HG02870 (cell line): ENCODE measurements at regions not wholly inside any gene's neighbourhood (a gene's known extent, or its start where the extent isn't known, plus 50 kb on each side); places are given as distances from the start of the nearest gene placed in this dataset.

Source experiments
- ATAC-seq: cut with Tn5 transposase; IDR thresholded peaks from one replicate; pipeline ENCODE4 v1.9.1; 2021; ENCODE audit warnings: mild to moderate bottlenecking, moderate library complexity; ENCODE audit not compliant: unreplicated experiment

DNA sequence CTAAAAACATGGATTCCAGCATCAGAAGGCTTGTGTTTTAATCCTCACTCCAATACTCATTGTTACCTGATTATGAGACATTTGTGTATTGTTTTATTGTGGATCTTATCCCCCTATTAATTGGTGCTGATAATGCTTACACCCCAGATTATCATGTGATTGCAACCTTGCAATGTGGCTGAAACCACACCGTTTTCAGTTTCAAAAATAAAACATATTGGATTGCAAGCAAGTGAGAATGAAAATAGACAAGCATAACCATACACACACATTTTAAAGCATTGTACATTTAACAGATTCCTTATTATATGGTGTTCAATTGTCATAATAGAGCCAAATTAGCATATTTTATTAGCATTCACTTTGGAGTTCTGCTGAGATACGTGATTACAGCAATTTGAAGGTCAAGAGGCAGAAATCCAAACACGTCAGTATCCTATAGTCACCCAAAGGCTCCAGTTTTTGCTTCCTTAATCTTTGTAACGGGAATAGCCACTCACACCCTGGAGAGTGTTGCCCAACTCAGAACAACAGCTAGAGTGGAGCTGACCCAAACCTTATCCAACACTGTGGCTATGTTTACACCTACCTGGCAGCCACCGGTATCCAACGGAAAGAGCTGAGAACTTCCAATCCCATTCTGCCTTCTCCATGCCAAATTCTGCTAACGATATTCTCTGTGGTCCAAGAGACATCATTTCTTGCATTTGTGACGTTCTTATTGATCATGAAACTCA, 317.1 kb upstream of the KLF6 start:
- ATAC-seq: no peak

DNA sequence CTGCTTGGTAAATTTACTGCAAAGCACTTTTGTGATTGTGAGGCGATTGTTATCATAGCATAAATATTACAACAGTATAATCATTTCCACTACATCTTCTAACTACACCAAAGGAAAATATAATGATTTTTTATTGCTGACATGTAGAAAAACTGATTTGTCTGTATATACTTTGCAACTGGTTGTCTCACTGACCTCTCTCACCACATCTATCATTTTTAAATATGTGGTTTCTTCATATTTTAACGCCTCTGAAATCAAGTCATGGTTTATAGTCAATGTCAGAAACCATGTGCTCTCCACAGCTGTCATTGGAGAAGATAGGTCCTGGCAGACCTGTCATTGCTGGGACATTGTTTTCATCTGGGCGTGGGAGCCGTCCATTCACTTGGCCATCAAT, 315.4 kb upstream of the KLF6 start:
- no peak for ATAC-seq

DNA sequence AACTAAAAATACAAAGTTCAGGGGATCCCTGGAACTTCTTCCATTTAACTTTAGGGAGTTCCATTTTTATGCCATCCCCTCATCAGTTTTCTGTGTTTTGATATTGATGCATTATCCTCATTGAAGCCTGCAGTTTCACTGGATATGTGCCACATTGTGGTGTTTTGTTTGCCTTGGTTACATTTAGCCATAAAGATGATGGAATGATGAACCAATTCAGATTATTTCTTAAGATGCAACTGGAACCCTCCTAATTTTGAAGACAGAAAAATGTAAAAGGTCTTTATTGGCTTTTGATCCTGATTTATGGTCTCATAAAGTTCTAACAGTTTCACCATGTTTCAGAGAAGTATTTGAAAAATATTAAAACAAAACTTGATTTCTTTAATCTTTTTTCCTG, 314.2 kb upstream of the KLF6 start:
- ATAC-seq: no peak

DNA sequence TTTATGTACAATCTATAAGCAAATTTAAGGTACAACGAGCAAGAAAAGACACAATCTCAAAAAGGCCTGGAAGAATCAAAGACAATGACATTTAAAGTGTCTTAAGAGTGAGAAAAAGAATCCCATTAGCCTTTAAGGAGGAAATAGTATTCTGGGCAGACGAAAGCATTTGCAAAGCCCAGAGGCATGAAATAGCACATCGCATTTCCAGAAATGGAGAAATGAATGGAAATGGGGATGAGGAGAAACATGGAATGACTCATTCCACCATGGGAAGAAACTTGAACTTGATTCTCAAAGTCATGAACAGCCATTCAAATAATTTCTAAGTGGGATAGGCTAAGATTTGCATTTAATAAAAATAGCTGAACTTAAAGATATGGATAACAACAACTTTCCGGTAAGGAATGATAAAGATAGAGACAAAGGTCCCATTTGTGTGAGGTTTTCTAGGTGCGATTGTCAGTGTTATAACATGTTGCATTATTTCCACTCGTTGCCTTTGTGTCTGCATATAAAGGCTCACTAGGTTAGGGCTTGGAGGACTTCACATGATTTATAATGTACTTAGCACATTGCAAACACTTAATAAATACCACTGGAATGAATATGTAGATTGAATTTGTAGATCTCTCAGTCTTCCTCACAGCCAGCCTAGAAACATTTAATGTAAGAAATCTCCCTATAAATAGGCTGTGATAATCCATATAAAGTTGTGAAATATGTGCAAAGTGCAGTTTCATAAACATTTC, 310.3 kb upstream of the KLF6 start:
- ATAC-seq: no peak

GRCh38 chr10:4094751-4095150, 309.7 kb upstream of the KLF6 start:
- ATAC-seq: no peak

DNA sequence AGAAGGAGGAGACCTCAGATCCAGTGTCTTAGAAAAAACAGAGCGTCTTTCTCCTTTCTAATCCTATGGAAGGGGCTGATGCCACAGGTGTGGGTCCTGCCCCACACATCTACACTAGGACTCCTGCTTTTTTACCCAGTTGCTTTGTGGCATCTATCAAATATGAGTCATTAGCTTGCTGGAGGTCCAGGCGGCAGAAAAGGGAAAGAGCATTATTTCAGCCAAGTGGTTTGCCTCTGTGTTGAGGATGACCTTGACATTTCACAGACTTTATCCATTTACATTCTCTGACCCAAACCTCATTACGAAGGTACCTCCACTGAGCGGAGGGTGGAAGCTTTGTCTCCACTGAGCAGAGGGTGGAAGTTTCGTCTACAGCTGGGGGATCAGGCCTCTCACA, 308.4 kb upstream of the KLF6 start:
- no peak for ATAC-seq

GRCh38 chr10:4088354-4089066, 303.5 kb upstream of the KLF6 start:
- ATAC-seq: no peak

GRCh38 chr10:4086131-4086898, 301.3 kb upstream of the KLF6 start:
- no peak for ATAC-seq

DNA sequence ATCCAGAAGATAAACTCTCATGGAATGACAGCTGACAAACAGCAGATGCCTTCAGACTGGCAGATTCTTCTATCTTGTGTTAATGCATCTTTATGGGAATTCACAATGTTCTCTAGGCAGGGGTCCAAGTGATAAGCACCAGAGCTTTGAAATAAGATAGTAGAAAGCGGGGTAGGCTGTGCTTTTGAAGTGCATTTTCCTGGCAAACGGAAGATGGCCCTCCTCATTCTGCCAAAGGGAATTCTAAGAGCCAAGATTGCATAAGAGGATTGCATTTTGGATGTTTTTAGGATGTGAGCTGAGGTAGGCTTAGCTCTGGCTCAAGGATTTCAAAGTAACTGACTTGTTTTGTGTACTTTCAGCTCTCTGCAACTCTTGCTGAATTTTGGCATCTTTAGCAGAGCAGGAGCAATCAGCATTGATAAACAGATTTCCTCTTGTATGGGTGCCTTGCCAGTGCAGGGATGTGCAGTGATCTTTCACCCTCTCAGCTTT, 298.5 kb upstream of the KLF6 start:
- no peak for ATAC-seq

GRCh38 chr10:4082861-4083260, 297.9 kb upstream of the KLF6 start:
- no peak for ATAC-seq

DNA sequence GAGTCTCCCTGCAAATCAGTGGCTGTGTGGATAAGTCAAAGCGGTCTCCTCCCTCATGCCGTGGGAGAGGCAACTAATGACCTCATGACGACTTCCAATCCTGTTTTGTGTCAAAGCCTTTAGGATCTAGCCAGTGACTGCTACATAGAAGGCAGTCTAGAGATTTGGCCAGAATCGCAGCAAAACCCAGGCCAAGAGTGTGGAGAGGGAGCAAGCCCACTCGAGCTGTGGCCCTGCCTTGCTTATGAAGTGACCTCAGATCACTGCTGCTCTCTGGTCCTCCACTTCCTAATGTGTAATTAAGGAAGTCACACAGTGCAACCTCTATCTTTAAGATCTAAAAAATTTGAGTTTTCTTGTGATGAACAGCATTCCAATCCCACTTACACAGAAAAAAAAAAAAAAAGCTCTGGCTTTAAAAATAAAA, 296.7 kb upstream of the KLF6 start:
- ATAC-seq: no peak

- no peak for ATAC-seq
These were observed 295.3 kb upstream of the KLF6 start for GRCh38 chr10:4080225-4080805.

GRCh38 chr10:4079803-4080202, 294.8 kb upstream of the KLF6 start:
- no peak for ATAC-seq

- no peak for ATAC-seq
These were observed 292.8 kb upstream of the KLF6 start for GRCh38 chr10:4077804-4078203.

GRCh38 chr10:4076983-4077382, 292.0 kb upstream of the KLF6 start:
- no peak for ATAC-seq

DNA sequence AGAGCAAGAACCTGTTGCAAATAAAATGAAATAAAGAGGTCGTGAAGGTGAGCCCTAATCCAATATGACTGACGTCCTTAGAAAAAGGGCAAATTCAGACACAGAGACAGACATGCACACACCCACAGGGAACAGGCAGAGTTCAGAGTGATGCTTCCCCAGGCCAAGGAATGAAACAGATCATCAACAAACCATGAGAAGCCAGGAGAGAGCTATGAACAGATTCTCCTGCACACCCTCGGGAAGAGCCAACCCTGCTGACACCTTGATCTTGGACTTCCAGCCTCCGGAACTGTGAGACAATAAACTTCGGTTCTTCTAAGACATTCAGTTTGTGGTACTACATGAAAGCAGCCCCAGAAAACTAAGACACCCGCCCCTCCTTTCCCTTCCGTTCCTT, 290.4 kb upstream of the KLF6 start:
- no peak for ATAC-seq

DNA sequence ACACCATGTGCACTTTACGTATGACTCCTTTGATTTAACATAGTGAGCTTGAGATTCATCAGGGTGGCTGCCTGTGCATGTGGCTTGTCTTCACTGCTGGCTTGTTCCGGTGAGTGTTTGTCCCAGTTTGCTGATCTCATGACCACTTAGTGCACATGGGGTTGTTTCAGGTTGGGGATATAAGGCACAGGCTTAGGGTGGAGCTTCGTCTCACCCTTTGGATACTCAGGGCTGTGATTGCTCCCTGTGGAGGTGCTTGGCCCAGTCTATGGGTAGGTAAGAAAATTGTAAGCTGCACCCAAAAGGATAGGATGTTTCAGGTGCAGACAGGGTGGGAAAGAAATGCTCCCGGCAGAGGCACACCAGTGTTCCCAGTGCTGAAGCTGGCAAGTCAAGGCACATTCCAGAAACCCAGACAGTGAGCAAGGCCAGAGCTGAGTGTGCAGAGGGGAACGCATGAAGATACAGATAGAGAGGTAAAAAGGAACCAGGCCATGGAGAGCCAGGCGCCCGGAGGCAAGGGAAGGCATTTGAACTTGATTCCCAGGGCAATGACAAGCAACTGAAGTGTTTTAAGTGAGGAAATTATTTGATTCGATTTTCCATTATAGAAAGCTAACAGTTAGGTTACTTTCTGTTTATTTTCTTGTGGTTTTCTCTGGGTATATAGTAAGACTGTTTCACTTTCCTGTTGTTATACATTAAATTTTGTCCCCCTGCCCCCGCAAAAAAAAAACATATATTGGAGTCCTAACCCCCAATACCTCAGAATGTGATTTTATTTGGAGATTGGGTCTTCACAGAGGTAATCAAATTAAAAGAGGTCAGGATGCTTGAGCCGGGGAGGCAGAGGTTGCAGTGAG, 289.8 kb upstream of the KLF6 start:
- ATAC-seq: no peak

- ATAC-seq: no peak
These were observed 288.9 kb upstream of the KLF6 start for GRCh38 chr10:4073912-4074311.

- no peak for ATAC-seq
These were observed 286.1 kb upstream of the KLF6 start for GRCh38 chr10:4070921-4071660.
